GM12872 (cell line): ENCODE measurements at regions not wholly inside any gene's neighbourhood (a gene's known extent, or its start where the extent isn't known, plus 50 kb on each side); places are given as distances from the start of the nearest gene placed in this dataset.

Source experiments
- CTCF ChIP-seq: IDR thresholded peaks from 3 replicates; pipeline ENCODE4 v1.5.1; 2011; ENCODE audit warnings: low read depth, mild to moderate bottlenecking, low read length, moderate library complexity; ENCODE audit not compliant: insufficient read depth

GRCh38 chrX:39850209-39850608 is 247.5 kb downstream of the BCOR start:
- TF ChIP-seq CTCF, result no peak

- no peak for TF ChIP-seq CTCF
These were observed 247.1 kb downstream of the BCOR start for GRCh38 chrX:39850630-39851152.

GRCh38 chrX:39851745-39852455 is 245.9 kb downstream of the BCOR start:
- no peak for TF ChIP-seq CTCF

GRCh38 chrX:39852491-39852890 is 245.3 kb downstream of the BCOR start:
- TF ChIP-seq CTCF, result no peak

DNA sequence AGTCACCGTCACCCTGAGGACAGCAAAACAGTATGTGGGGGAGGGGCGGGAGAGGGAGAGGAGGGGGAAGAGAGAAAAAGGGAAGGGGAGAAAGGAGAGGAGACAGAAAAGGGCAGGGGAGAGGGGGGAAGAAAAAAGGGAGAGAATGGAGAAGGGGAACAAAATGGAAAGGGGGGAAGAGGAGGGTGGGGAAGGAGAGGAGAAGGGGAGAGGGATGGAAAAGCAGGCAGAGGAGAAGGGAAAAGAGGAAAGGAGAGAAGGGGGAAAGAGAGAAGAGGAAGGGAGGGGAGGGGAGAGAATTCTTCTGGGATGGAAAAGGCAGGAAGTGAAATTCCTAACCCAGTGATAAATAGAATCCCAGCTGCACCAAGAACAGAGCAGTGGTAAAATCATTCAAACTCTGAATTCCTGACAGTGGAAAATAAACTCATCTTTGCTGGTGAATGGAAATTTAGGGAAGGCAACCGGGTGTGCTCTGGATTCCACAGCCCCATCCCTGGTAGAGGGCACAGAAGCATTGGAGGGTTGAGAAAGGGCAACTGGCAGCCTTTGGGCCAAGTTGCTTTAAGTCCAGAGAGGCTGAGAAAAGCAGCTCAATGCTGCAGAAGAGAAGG is 244.2 kb downstream of the BCOR start:
- no peak for TF ChIP-seq CTCF

- TF ChIP-seq CTCF, result no peak
These were observed 242.7 kb downstream of the BCOR start for GRCh38 chrX:39854772-39855747.

GRCh38 chrX:39855748-39856129 is 242.0 kb downstream of the BCOR start:
- TF ChIP-seq CTCF, result no peak
